ENCODE measurements at regions not wholly inside any gene's neighbourhood (a gene's known extent, or its start where the extent isn't known, plus 50 kb on each side); places are given as distances from the start of the nearest gene placed in this dataset.
"Not testable (repeated sequence)": the region's sequence is repeated elsewhere in the genome, so short reads cannot be mapped to it uniquely, and the experiment has no call there.

GRCh38 chr13:65275108-65275507 lies 1955.0 kb downstream of the PCDH9 start:
- FAIRE-seq (no peak), DNase-seq (ENCODE audit: insufficient read length, low spot score) (no peak)

GRCh38 chr13:65273811-65274420 lies 1956.2 kb downstream of the PCDH9 start:
- FAIRE-seq; DNase-seq (ENCODE audit: insufficient read length, low spot score): not testable (repeated sequence)

- FAIRE-seq (no peak), DNase-seq (ENCODE audit: insufficient read length, low spot score) (no peak)
Measured at GRCh38 chr13:65268009-65268408, 1962.1 kb downstream of the PCDH9 start.

GRCh38 chr13:65265988-65266387 lies 1964.1 kb downstream of the PCDH9 start:
- DNase-seq (ENCODE audit: insufficient read length, low spot score): no peak
- no peak for FAIRE-seq

GRCh38 chr13:65264066-65264465 lies 1966.1 kb downstream of the PCDH9 start:
- DNase-seq (ENCODE audit: insufficient read length, low spot score) (no peak), FAIRE-seq (no peak)

GRCh38 chr13:65260946-65261891 lies 1968.9 kb downstream of the PCDH9 start:
- DNase-seq (ENCODE audit: insufficient read length, low spot score): no peak
- no peak for FAIRE-seq

- FAIRE-seq (no peak), DNase-seq (ENCODE audit: insufficient read length, low spot score) (no peak)
Measured at GRCh38 chr13:65240773-65241172, 1989.4 kb downstream of the PCDH9 start.

- FAIRE-seq: no peak
- no peak for DNase-seq (ENCODE audit: insufficient read length, low spot score)
Measured at GRCh38 chr13:65236841-65237418, 1993.2 kb downstream of the PCDH9 start.

GRCh38 chr13:65217471-65217995 lies 2012.6 kb downstream of the PCDH9 start:
- FAIRE-seq: no peak
- DNase-seq (ENCODE audit: insufficient read length, low spot score): no peak

- DNase-seq (ENCODE audit: insufficient read length, low spot score); FAIRE-seq: not testable (repeated sequence)
Measured at GRCh38 chr13:65202845-65203244, 2027.3 kb downstream of the PCDH9 start.

- DNase-seq (ENCODE audit: insufficient read length, low spot score) (no peak), FAIRE-seq (no peak)
Measured at GRCh38 chr13:65188721-65189120, 2041.4 kb downstream of the PCDH9 start.

GRCh38 chr13:65168026-65168425 lies 2062.1 kb downstream of the PCDH9 start:
- no peak for FAIRE-seq
- no peak for DNase-seq (ENCODE audit: insufficient read length, low spot score)

- FAIRE-seq: no peak
- no peak for DNase-seq (ENCODE audit: insufficient read length, low spot score)
Measured at GRCh38 chr13:65166675-65167074, 2063.5 kb downstream of the PCDH9 start.

- no peak for DNase-seq (ENCODE audit: insufficient read length, low spot score)
- FAIRE-seq: no peak
Measured at GRCh38 chr13:65159803-65160202, 2070.3 kb downstream of the PCDH9 start.

GRCh38 chr13:65155861-65156260 lies 2074.3 kb downstream of the PCDH9 start:
- no peak for FAIRE-seq
- no peak for DNase-seq (ENCODE audit: insufficient read length, low spot score)

- no peak for DNase-seq (ENCODE audit: insufficient read length, low spot score)
- no peak for FAIRE-seq
Measured at GRCh38 chr13:65154661-65155447, 2075.3 kb downstream of the PCDH9 start.

- DNase-seq (ENCODE audit: insufficient read length, low spot score) (no peak), FAIRE-seq (no peak)
Measured at GRCh38 chr13:65149687-65150086, 2080.4 kb downstream of the PCDH9 start.

GRCh38 chr13:65143920-65144319 lies 2086.2 kb downstream of the PCDH9 start:
- DNase-seq (ENCODE audit: insufficient read length, low spot score) (no peak), FAIRE-seq (no peak)

GRCh38 chr13:65133094-65133493 lies 2097.0 kb downstream of the PCDH9 start:
- FAIRE-seq: no peak
- no peak for DNase-seq (ENCODE audit: insufficient read length, low spot score)

- DNase-seq (ENCODE audit: insufficient read length, low spot score) (no peak), FAIRE-seq (no peak)
Measured at GRCh38 chr13:65125236-65125635, 2104.9 kb downstream of the PCDH9 start.

GRCh38 chr13:65112531-65112941 lies 2117.6 kb downstream of the PCDH9 start:
- no peak for DNase-seq (ENCODE audit: insufficient read length, low spot score)
- FAIRE-seq: no peak
